KMS-11 (cell line): ENCODE measurements at regions not wholly inside any gene's neighbourhood (a gene's known extent, or its start where the extent isn't known, plus 50 kb on each side); places are given as distances from the start of the nearest gene placed in this dataset.

ENCODE experiments used
- H2AFZ ChIP-seq: fragments of 200-600 bp; sonication (generic); 2 replicates; pipeline ENCODE4 v1.6.1; 2016; ENCODE audit warnings: antibody characterized with exemption, mixed run types, low read depth
- H3K27ac ChIP-seq: fragments of 200-600 bp; sonication (generic); 2 replicates; pipeline ENCODE4 v1.6.1; 2016; ENCODE audit warnings: mild to moderate bottlenecking, mixed run types
- H3K27me3 ChIP-seq: fragments of 200-600 bp; sonication (generic); 2 replicates; pipeline ENCODE4 v1.6.1; 2017; ENCODE audit warnings: mild to moderate bottlenecking, low read depth, mixed run types, moderate library complexity; ENCODE audit not compliant: insufficient read depth
- H3K36me3 ChIP-seq: fragments of 200-600 bp; sonication (generic); 2 replicates; pipeline ENCODE4 v1.6.1; 2017; ENCODE audit warnings: mild to moderate bottlenecking, mixed run types; ENCODE audit not compliant: insufficient read depth
- H3K4me1 ChIP-seq: fragments of 200-600 bp; sonication (generic); 2 replicates; pipeline ENCODE4 v1.6.1; 2016; ENCODE audit warnings: mild to moderate bottlenecking, low read depth, mixed run types; ENCODE audit not compliant: poor library complexity, severe bottlenecking
- H3K4me2 ChIP-seq: fragments of 200-600 bp; sonication (generic); 2 replicates; pipeline ENCODE4 v1.7.0; 2016; ENCODE audit warnings: mild to moderate bottlenecking, mixed run types
- H3K4me3 ChIP-seq: fragments of 200-600 bp; sonication (generic); IDR thresholded peaks from 2 replicates; pipeline ENCODE4 v1.6.1; 2017; ENCODE audit warnings: low read depth, low read length, mixed read lengths; ENCODE audit not compliant: insufficient read depth
- H3K79me2 ChIP-seq: fragments of 200-600 bp; sonication (generic); 2 replicates; pipeline ENCODE4 v1.6.1; 2016; ENCODE audit warnings: low read depth, mixed run types; ENCODE audit not compliant: insufficient read depth
- H3K9ac ChIP-seq: fragments of 200-600 bp; sonication (generic); 2 replicates; pipeline ENCODE4 v1.6.1; 2016; ENCODE audit warnings: mild to moderate bottlenecking, mixed run types
- H4K20me1 ChIP-seq: fragments of 200-600 bp; sonication (generic); 2 replicates; pipeline ENCODE4 v1.6.1; 2016; ENCODE audit warnings: mild to moderate bottlenecking, mixed run types; ENCODE audit not compliant: insufficient read depth
- CTCF ChIP-seq: fragments of 200-600 bp; sonication (generic); conservative IDR thresholded peaks from 2 replicates; pipeline ENCODE4 v1.6.1; 2017; ENCODE audit warnings: low read depth, mild to moderate bottlenecking, antibody characterized with exemption, low read length, moderate library complexity, mixed read lengths

DNA sequence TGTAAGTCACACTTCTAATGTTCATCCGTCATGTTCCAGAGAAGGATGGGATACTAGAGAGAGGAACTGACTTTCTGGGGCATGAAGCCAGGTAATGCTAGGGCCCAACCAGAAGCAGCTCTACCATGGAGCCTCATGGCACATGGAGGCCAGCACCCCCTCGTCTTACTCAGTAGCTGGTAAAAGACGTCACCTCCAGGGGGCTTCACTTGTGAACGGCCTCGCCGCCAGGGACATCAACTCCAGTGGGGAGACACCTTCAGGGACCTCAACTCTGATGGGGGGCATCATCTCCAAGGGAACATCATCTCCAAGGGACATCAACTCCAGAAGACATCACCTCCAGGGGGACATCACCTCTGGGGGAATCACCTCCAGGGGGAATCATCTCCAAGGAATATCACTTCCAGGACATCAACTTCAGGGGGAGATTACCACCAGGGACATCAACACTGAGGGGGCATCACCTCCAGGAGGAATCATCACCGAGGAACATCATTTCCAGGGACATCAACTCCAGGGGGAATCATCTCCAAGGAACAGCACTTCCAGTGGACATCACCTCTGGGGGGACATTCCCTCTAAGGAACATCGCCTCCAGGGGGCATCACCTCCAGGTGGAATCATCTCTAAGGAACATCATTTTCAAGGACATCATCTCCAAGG is 168.4 kb downstream of the NDUFA10 start:
- no peaks in the 10 kb centered on the region for H4K20me1 ChIP-seq
- H3K36me3 ChIP-seq = no peaks in the 10 kb centered on the region
- H3K4me1 ChIP-seq = no peaks in the 10 kb centered on the region
- no peaks in the 10 kb centered on the region for H3K79me2 ChIP-seq
- H3K4me2 ChIP-seq = no peak overlapping the region
- no peak overlapping the region for H2AFZ ChIP-seq
- H3K27me3 ChIP-seq = no peaks in the 10 kb centered on the region
- H3K9ac ChIP-seq = no peak overlapping the region
- TF ChIP-seq CTCF = no peak
- H3K27ac ChIP-seq = no peak overlapping the region
- H3K4me3 ChIP-seq = no peak overlapping the region

GRCh38 chr2:239855863-239856587 is 169.1 kb downstream of the NDUFA10 start:
- H2AFZ ChIP-seq = no peak overlapping the region
- no peaks in the 10 kb centered on the region for H4K20me1 ChIP-seq
- no peaks in the 10 kb centered on the region for H3K4me1 ChIP-seq
- TF ChIP-seq CTCF = no peak
- H3K4me2 ChIP-seq = no peak overlapping the region
- no peaks in the 10 kb centered on the region for H3K79me2 ChIP-seq
- no peak overlapping the region for H3K27ac ChIP-seq
- H3K4me3 ChIP-seq = no peak overlapping the region
- H3K27me3 ChIP-seq = no peaks in the 10 kb centered on the region
- H3K36me3 ChIP-seq = no peaks in the 10 kb centered on the region
- H3K9ac ChIP-seq = no peak overlapping the region

DNA sequence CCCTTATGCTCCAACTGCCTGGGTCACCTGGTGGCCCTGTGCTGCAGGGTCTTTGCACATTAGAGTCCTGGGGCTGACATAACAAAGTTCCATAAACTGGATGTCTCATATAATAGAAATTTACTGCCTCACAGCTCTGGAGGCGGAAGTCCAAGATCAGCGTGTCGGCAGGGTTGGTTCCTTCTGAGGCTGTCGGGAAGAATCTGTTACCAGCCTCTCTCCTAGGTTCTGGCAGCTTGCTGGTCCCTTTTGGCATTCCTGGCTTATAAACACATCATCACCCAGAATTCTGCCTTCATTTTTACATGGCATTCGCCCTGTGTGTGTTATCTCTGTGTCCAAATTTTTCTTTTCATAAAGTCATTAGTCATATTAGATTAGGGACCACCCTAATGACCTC is 170.5 kb downstream of the NDUFA10 start:
- no peak overlapping the region for H3K27ac ChIP-seq
- no peak overlapping the region for H2AFZ ChIP-seq
- no peak overlapping the region for H3K4me3 ChIP-seq
- H3K36me3 ChIP-seq = no peaks in the 10 kb centered on the region
- no peaks in the 10 kb centered on the region for H3K4me1 ChIP-seq
- no peaks in the 10 kb centered on the region for H3K27me3 ChIP-seq
- H3K79me2 ChIP-seq = no peaks in the 10 kb centered on the region
- no peak overlapping the region for H3K9ac ChIP-seq
- no peak for TF ChIP-seq CTCF
- no peak overlapping the region for H3K4me2 ChIP-seq
- no peaks in the 10 kb centered on the region for H4K20me1 ChIP-seq

GRCh38 chr2:239853706-239854327 is 171.3 kb downstream of the NDUFA10 start:
- H3K4me1 ChIP-seq = no peaks in the 10 kb centered on the region
- H3K79me2 ChIP-seq = no peaks in the 10 kb centered on the region
- H3K27me3 ChIP-seq = no peaks in the 10 kb centered on the region
- no peak overlapping the region for H3K4me3 ChIP-seq
- H3K9ac ChIP-seq = no peak overlapping the region
- TF ChIP-seq CTCF = no peak
- H2AFZ ChIP-seq = no peak overlapping the region
- no peak overlapping the region for H3K4me2 ChIP-seq
- no peaks in the 10 kb centered on the region for H3K36me3 ChIP-seq
- H4K20me1 ChIP-seq = no peaks in the 10 kb centered on the region
- no peak overlapping the region for H3K27ac ChIP-seq
